Neural cell (in vitro differentiated cells): ENCODE measurements at regions not wholly inside any gene's neighbourhood (a gene's known extent, or its start where the extent isn't known, plus 50 kb on each side); places are given as distances from the start of the nearest gene placed in this dataset.

Experiments used
- H2AFZ ChIP-seq: fragments of 200-600, 300-800 bp; sonication (generic), shearing (Covaris generic); 2 replicates; pipeline ENCODE4 v1.6.0; 2014; ENCODE audit warnings: low read depth, mild to moderate bottlenecking, antibody characterized with exemption, low read length, moderate library complexity
- H3F3A ChIP-seq: fragments of 200-600 bp; shearing (Covaris generic); 2 replicates; pipeline ENCODE4 v1.6.1; 2016; ENCODE audit warnings: mild to moderate bottlenecking, moderate library complexity, mixed read lengths, antibody characterized with exemption, low read length; ENCODE audit not compliant: insufficient read depth, poor library complexity, severe bottlenecking
- H3K27ac ChIP-seq: fragments of 200-600, 300-800 bp; sonication (generic), shearing (Covaris generic); 2 replicates; pipeline ENCODE4 v1.5.1; 2014; ENCODE audit warnings: mild to moderate bottlenecking, low read length, moderate library complexity
- H3K27me3 ChIP-seq: fragments of 300-800, 200-600 bp; sonication (generic), shearing (Covaris generic); 2 replicates; pipeline ENCODE4 v1.6.0; 2014; ENCODE audit warnings: mild to moderate bottlenecking, low read depth, low read length, moderate library complexity; ENCODE audit not compliant: insufficient read depth
- H3K36me3 ChIP-seq: fragments of 300-800, 200-600 bp; sonication (generic), shearing (Covaris generic); 2 replicates; pipeline ENCODE4 v1.5.1; 2014; ENCODE audit warnings: mild to moderate bottlenecking, antibody characterized with exemption, low read length, moderate library complexity; ENCODE audit not compliant: insufficient read depth
- H3K4me2 ChIP-seq: fragments of 300-800, 200-600 bp; sonication (generic), shearing (Covaris generic); 2 replicates; pipeline ENCODE4 v1.6.0; 2014; ENCODE audit warnings: mild to moderate bottlenecking, low read length
- H3K4me3 ChIP-seq: fragments of 300-800, 200-600 bp; sonication (generic), shearing (Covaris generic); 2 replicates; pipeline ENCODE4 v1.5.1; 2014; ENCODE audit warnings: mild to moderate bottlenecking, low read length, moderate library complexity
- H3K79me2 ChIP-seq: fragments of 200-600 bp; shearing (Covaris generic); replicated peaks from 2 replicates; pipeline ENCODE4 v1.6.0; 2014; ENCODE audit warnings: mild to moderate bottlenecking, low read length, moderate library complexity; ENCODE audit not compliant: insufficient read depth
- H3K9ac ChIP-seq: fragments of 300-800, 200-600 bp; sonication (generic), shearing (Covaris generic); 2 replicates; pipeline ENCODE4 v1.6.1; 2016; ENCODE audit warnings: mild to moderate bottlenecking, low read length, mixed read lengths
- H3K9me2 ChIP-seq: fragments of 200-600 bp; shearing (Covaris generic); 2 replicates; pipeline ENCODE4 v1.6.1; 2016; ENCODE audit warnings: mild to moderate bottlenecking, low read length, mixed read lengths; ENCODE audit not compliant: insufficient read depth
- H3K9me3 ChIP-seq: fragments of 200-600, 300-800 bp; sonication (generic), shearing (Covaris generic); 2 replicates; pipeline ENCODE4 v1.6.1; 2016; ENCODE audit warnings: mild to moderate bottlenecking, mixed run types, low read length, moderate library complexity, mixed read lengths
- H4K20me1 ChIP-seq: fragments of 200-600 bp; shearing (Covaris generic); 2 replicates; pipeline ENCODE4 v1.6.1; 2016; ENCODE audit warnings: mild to moderate bottlenecking, mixed run types; ENCODE audit not compliant: insufficient read depth
- EP300 ChIP-seq: fragments of 450-650 bp; conservative IDR thresholded peaks from 2 replicates; pipeline ENCODE4 v1.6.1; 2014; ENCODE audit warnings: antibody characterized with exemption, mild to moderate bottlenecking, moderate library complexity; ENCODE audit not compliant: poor library complexity, severe bottlenecking
- EZH2 ChIP-seq: fragments of 200-600, 300-800 bp; shearing (Covaris generic), sonication (generic); IDR thresholded peaks from 2 replicates; pipeline ENCODE4 v1.6.1; 2014; ENCODE audit warnings: antibody characterized with exemption, low read length, borderline replicate concordance, mild to moderate bottlenecking; ENCODE audit not compliant: insufficient read depth, poor library complexity, severe bottlenecking
- MXI1 ChIP-seq: fragments of 450-650 bp; conservative IDR thresholded peaks from 2 replicates; pipeline ENCODE4 v1.6.1; 2014; ENCODE audit warnings: antibody characterized with exemption, mild to moderate bottlenecking; ENCODE audit not compliant: poor library complexity, severe bottlenecking
- POLR2AphosphoS5 ChIP-seq: IDR thresholded peaks from 2 replicates; pipeline ENCODE4 v1.6.1; 2012
- RAD21 ChIP-seq: fragments of 450-650 bp; conservative IDR thresholded peaks from 2 replicates; pipeline ENCODE4 v1.6.1; 2014; ENCODE audit warnings: antibody characterized with exemption, mild to moderate bottlenecking, moderate library complexity
- SMC3 ChIP-seq: fragments of 450-650 bp; conservative IDR thresholded peaks from 2 replicates; pipeline ENCODE4 v1.6.1; 2014; ENCODE audit warnings: antibody characterized with exemption, mild to moderate bottlenecking, moderate library complexity; ENCODE audit not compliant: poor library complexity
- TAF1 ChIP-seq: IDR thresholded peaks from 2 replicates; pipeline ENCODE4 v1.6.1; 2012; ENCODE audit warnings: low read depth
- TF ChIP-seq, protein P1 (sequence below): fragments of 450-650 bp; IDR thresholded peaks from 2 replicates; pipeline ENCODE4 v1.5.1; 2014; ENCODE audit warnings: antibody characterized with exemption, mild to moderate bottlenecking, moderate library complexity; ENCODE audit not compliant: poor library complexity, severe bottlenecking
- TF ChIP-seq, protein P2 (sequence below): IDR thresholded peaks from 2 replicates; pipeline ENCODE4 v1.6.1; 2012; ENCODE audit warnings: borderline replicate concordance

DNA sequence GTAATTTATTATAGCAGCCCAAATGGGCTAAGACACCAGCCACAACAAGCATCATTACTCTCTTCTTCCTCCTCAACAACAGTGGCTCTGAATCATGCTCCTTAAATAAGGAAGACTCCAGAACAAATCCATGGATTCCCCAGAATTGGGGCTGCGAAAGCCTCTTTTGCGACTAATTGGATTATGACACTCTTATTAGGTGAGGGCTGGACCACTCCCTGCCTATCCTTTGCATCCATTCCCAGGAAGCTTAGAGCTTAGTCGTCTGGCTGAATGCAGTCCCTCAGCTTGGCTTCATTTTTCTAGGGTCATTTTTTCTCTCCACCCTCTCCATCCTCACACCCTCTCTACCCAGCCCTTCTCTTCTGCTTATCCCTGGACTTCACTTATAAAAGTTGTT is 227.7 kb downstream of the ZNF621 start:
- Histone ChIP-seq H3K36me3 (no peaks in the 10 kb centered on the region), H3K9ac (no peak overlapping the region), H3K79me2 (no peaks in the 10 kb centered on the region), H3K9me3 (no peaks in the 10 kb centered on the region), H3F3A (no peaks in the 10 kb centered on the region), H3K27ac (no peak overlapping the region), H3K4me3 (no peak overlapping the region), H4K20me1 (no peaks in the 10 kb centered on the region), H2AFZ (no peak overlapping the region), H3K27me3 (no peaks in the 10 kb centered on the region), H3K9me2 (no peaks in the 10 kb centered on the region), H3K4me2 (no peak overlapping the region)
- no peak for TF ChIP-seq SMC3
- TF ChIP-seq EZH2 = no peak
- no peak for TF ChIP-seq MXI1
- TF ChIP-seq, protein P1, sequence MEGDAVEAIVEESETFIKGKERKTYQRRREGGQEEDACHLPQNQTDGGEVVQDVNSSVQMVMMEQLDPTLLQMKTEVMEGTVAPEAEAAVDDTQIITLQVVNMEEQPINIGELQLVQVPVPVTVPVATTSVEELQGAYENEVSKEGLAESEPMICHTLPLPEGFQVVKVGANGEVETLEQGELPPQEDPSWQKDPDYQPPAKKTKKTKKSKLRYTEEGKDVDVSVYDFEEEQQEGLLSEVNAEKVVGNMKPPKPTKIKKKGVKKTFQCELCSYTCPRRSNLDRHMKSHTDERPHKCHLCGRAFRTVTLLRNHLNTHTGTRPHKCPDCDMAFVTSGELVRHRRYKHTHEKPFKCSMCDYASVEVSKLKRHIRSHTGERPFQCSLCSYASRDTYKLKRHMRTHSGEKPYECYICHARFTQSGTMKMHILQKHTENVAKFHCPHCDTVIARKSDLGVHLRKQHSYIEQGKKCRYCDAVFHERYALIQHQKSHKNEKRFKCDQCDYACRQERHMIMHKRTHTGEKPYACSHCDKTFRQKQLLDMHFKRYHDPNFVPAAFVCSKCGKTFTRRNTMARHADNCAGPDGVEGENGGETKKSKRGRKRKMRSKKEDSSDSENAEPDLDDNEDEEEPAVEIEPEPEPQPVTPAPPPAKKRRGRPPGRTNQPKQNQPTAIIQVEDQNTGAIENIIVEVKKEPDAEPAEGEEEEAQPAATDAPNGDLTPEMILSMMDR = no peak
- TF ChIP-seq TAF1 = no peak
- no peak for TF ChIP-seq RAD21
- TF ChIP-seq POLR2AphosphoS5 = no peak
- TF ChIP-seq EP300 = no peak
- TF ChIP-seq, protein P2, sequence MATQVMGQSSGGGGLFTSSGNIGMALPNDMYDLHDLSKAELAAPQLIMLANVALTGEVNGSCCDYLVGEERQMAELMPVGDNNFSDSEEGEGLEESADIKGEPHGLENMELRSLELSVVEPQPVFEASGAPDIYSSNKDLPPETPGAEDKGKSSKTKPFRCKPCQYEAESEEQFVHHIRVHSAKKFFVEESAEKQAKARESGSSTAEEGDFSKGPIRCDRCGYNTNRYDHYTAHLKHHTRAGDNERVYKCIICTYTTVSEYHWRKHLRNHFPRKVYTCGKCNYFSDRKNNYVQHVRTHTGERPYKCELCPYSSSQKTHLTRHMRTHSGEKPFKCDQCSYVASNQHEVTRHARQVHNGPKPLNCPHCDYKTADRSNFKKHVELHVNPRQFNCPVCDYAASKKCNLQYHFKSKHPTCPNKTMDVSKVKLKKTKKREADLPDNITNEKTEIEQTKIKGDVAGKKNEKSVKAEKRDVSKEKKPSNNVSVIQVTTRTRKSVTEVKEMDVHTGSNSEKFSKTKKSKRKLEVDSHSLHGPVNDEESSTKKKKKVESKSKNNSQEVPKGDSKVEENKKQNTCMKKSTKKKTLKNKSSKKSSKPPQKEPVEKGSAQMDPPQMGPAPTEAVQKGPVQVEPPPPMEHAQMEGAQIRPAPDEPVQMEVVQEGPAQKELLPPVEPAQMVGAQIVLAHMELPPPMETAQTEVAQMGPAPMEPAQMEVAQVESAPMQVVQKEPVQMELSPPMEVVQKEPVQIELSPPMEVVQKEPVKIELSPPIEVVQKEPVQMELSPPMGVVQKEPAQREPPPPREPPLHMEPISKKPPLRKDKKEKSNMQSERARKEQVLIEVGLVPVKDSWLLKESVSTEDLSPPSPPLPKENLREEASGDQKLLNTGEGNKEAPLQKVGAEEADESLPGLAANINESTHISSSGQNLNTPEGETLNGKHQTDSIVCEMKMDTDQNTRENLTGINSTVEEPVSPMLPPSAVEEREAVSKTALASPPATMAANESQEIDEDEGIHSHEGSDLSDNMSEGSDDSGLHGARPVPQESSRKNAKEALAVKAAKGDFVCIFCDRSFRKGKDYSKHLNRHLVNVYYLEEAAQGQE = no peak

GRCh38 chr3:40753291-40753770 is 228.6 kb downstream of the ZNF621 start:
- no peaks in the 10 kb centered on the region for H3K9me3 ChIP-seq
- no peaks in the 10 kb centered on the region for H3K36me3 ChIP-seq
- no peaks in the 10 kb centered on the region for H3K79me2 ChIP-seq
- no peak overlapping the region for H3K27ac ChIP-seq
- no peaks in the 10 kb centered on the region for H3F3A ChIP-seq
- H3K4me2 ChIP-seq = no peak overlapping the region
- no peak overlapping the region for H3K9ac ChIP-seq
- H4K20me1 ChIP-seq = no peaks in the 10 kb centered on the region
- no peaks in the 10 kb centered on the region for H3K27me3 ChIP-seq
- TF ChIP-seq POLR2AphosphoS5 (no peak), RAD21 (no peak), SMC3 (no peak), EZH2 (no peak), TAF1 (no peak), MXI1 (no peak), EP300 (no peak)
- TF ChIP-seq, protein P1 = no peak
- TF ChIP-seq, protein P2 = no peak
- no peaks in the 10 kb centered on the region for H3K9me2 ChIP-seq
- no peak overlapping the region for H3K4me3 ChIP-seq
- no peak overlapping the region for H2AFZ ChIP-seq
